WTC11 (cell line): ENCODE measurements at regions not wholly inside any gene's neighbourhood (a gene's known extent, or its start where the extent isn't known, plus 50 kb on each side); places are given as distances from the start of the nearest gene placed in this dataset.

Source experiments
- ATAC-seq: fragments of 200-7000 bp; cut with Tn5 transposase; 2 replicates; pipeline ENCODE4 v1.10.0; 2021; ENCODE audit warnings: mild to moderate bottlenecking, moderate library complexity
- CTCF ChIA-PET: fragments of 300-600 bp; sonication (Branson Sonifier 250); formaldehyde crosslinking; loops from one replicate; lab custom pipeline; 2021; ENCODE audit warnings: antibody characterized with exemption; lab: Charles Lee
- POLR2A ChIA-PET: fragments of 350-600 bp; sonication (Branson Sonifier 250); formaldehyde crosslinking; loops from one replicate; lab custom pipeline; 2021; ENCODE audit warnings: antibody characterized with exemption; lab: Charles Lee
- DNase-seq: peaks from one replicate; pipeline ENCODE4 v3.0.0; 2021; ENCODE audit warnings: low spot score
- H3K27ac Mint-ChIP-seq: 2 replicates; pipeline ENCODE4 v1.8.0; 2021; ENCODE audit warnings: mixed read lengths
- H3K27me3 Mint-ChIP-seq: 2 replicates; pipeline ENCODE4 v1.8.0; 2021; ENCODE audit warnings: low read depth, mild to moderate bottlenecking, moderate library complexity, mixed read lengths
- H3K36me3 Mint-ChIP-seq: 2 replicates; pipeline ENCODE4 v1.8.0; 2021; ENCODE audit warnings: mixed read lengths
- H3K4me1 Mint-ChIP-seq: 2 replicates; pipeline ENCODE4 v1.8.0; 2022; ENCODE audit warnings: mixed read lengths
- H3K4me3 Mint-ChIP-seq: 2 replicates; pipeline ENCODE4 v1.8.0; 2021; ENCODE audit warnings: mild to moderate bottlenecking, moderate library complexity, mixed read lengths
- H3K9me3 Mint-ChIP-seq: 2 replicates; pipeline ENCODE4 v1.8.0; 2021; ENCODE audit warnings: mixed read lengths
- AFF4 ChIP-seq: sonication (generic); formaldehyde crosslinking; IDR thresholded peaks from 2 replicates; pipeline ENCODE4 v1.8.1; 2023; ENCODE audit warnings: mild to moderate bottlenecking, missing genetic modification reagents, borderline replicate concordance
- ARID4B ChIP-seq: sonication (generic); formaldehyde crosslinking; IDR thresholded peaks from 2 replicates; pipeline ENCODE4 v1.8.0; 2023; ENCODE audit warnings: missing genetic modification reagents, mild to moderate bottlenecking, borderline replicate concordance
- CDX4 ChIP-seq: fragments of 250-450 bp; sonication (Bioruptor Pico); IDR thresholded peaks from 2 replicates; pipeline ENCODE4 v1.9.0; 2021; ENCODE audit warnings: moderate library complexity, mild to moderate bottlenecking, inconsistent platforms, borderline replicate concordance
- CREB1 ChIP-seq: sonication (generic); formaldehyde crosslinking; IDR thresholded peaks from 2 replicates; pipeline ENCODE4 v1.8.0; 2023; ENCODE audit warnings: mild to moderate bottlenecking, missing genetic modification reagents
- E2F4 ChIP-seq: sonication (generic); formaldehyde crosslinking; IDR thresholded peaks from 2 replicates; pipeline ENCODE4 v1.8.1; 2022; ENCODE audit warnings: low read depth, mild to moderate bottlenecking, moderate library complexity, missing genetic modification reagents, borderline replicate concordance
- FOXP1 ChIP-seq: sonication (generic); formaldehyde crosslinking; IDR thresholded peaks from 2 replicates; pipeline ENCODE4 v1.8.0; 2022; ENCODE audit warnings: missing genetic modification reagents, mild to moderate bottlenecking, moderate library complexity, borderline replicate concordance
- GABPB1 ChIP-seq: sonication (generic); formaldehyde crosslinking; IDR thresholded peaks from 2 replicates; pipeline ENCODE4 v1.8.1; 2023; ENCODE audit warnings: mild to moderate bottlenecking, missing genetic modification reagents
- NFATC4 ChIP-seq: fragments of 250-450 bp; sonication (Bioruptor Pico); IDR thresholded peaks from 2 replicates; pipeline ENCODE4 v1.9.0; 2021; ENCODE audit warnings: mild to moderate bottlenecking
- NR2C2 ChIP-seq: sonication (generic); formaldehyde crosslinking; IDR thresholded peaks from 2 replicates; pipeline ENCODE4 v1.8.0; 2022; ENCODE audit warnings: mild to moderate bottlenecking, missing genetic modification reagents
- STAT6 ChIP-seq: sonication (generic); formaldehyde crosslinking; conservative IDR thresholded peaks from 2 replicates; pipeline ENCODE4 v1.8.1; 2023; ENCODE audit warnings: mild to moderate bottlenecking, low read depth, missing genetic modification reagents, moderate library complexity
- TP53 ChIP-seq: sonication (generic); formaldehyde crosslinking; IDR thresholded peaks from 2 replicates; pipeline ENCODE4 v1.8.1; 2023; ENCODE audit warnings: mild to moderate bottlenecking, missing genetic modification reagents
- USF1 ChIP-seq: sonication (generic); formaldehyde crosslinking; IDR thresholded peaks from 2 replicates; pipeline ENCODE4 v1.8.0; 2022; ENCODE audit warnings: mild to moderate bottlenecking, missing genetic modification reagents
- ZBTB43 ChIP-seq: sonication (generic); formaldehyde crosslinking; IDR thresholded peaks from 2 replicates; pipeline ENCODE4 v1.8.1; 2023; ENCODE audit warnings: mild to moderate bottlenecking, missing genetic modification reagents
- ZNF396 ChIP-seq: fragments of 250-450 bp; sonication (Bioruptor Pico); IDR thresholded peaks from 2 replicates; pipeline ENCODE4 v1.8.0; 2021; ENCODE audit warnings: mild to moderate bottlenecking, moderate library complexity, borderline replicate concordance

- H3K4me1 Mint-ChIP-seq = peaks cover 9% of the 10 kb centered on the region
- POLR2A ChIA-PET = no interaction called here
- peaks cover 3% of the 10 kb centered on the region for H3K9me3 Mint-ChIP-seq
- no peak for DNase-seq
- CTCF ChIA-PET = no interaction called here
- no peak overlapping the region for H3K27ac Mint-ChIP-seq
- H3K36me3 Mint-ChIP-seq = no peaks in the 10 kb centered on the region
- no peak overlapping the region for H3K4me3 Mint-ChIP-seq
- ATAC-seq = no peak
- no peaks in the 10 kb centered on the region for H3K27me3 Mint-ChIP-seq
- TF ChIP-seq CDX4 (CRISPR knock-in tag) = no peak
- no peak for TF ChIP-seq USF1 (CRISPR knock-in tag)
- TF ChIP-seq STAT6 = no peak
- TF ChIP-seq ZNF396 = no peak
- no peak for TF ChIP-seq GABPB1 (CRISPR knock-in tag)
- TF ChIP-seq ARID4B (CRISPR knock-in tag) = no peak
- TF ChIP-seq CREB1 (CRISPR knock-in tag) = no peak
- no peak for TF ChIP-seq NR2C2 (CRISPR knock-in tag)
- TF ChIP-seq FOXP1 = no peak
- no peak for TF ChIP-seq ZBTB43 (CRISPR knock-in tag)
- TF ChIP-seq E2F4 = no peak
- TF ChIP-seq TP53 (CRISPR knock-in tag) = no peak
- TF ChIP-seq NFATC4 (CRISPR knock-in tag) = no peak
- no peak for TF ChIP-seq AFF4 (CRISPR knock-in tag)
- TF ChIP-seq, all 79 proteins: peak for 0
Observed at GRCh38 chr7:68309271-68309670, 1289.0 kb upstream of the AUTS2 start.
